Astrocyte (in vitro differentiated cells and primary cell): ENCODE measurements at regions not wholly inside any gene's neighbourhood (a gene's known extent, or its start where the extent isn't known, plus 50 kb on each side); places are given as distances from the start of the nearest gene placed in this dataset.

Source experiments
- DNase-seq: peaks from one replicate; pipeline ENCODE4 v3.0.0-alpha.2; 2010; ENCODE audit warnings: low read depth
- FAIRE-seq: peaks from 2 replicates; lab custom pipeline; 2011; peaks lifted over from hg19 to GRCh38; lab: Jason Lieb, UNC
- H2AFZ ChIP-seq: 2 replicates; pipeline ENCODE4 v1.6.0; 2012; ENCODE audit warnings: low read depth, low read length, inconsistent platforms
- H3K27ac ChIP-seq: 2 replicates; pipeline ENCODE4 v1.5.1; 2011; ENCODE audit warnings: low read depth, low read length, inconsistent platforms
- H3K27me3 ChIP-seq: 2 replicates; pipeline ENCODE4 v1.6.0; 2011; ENCODE audit warnings: low read length, inconsistent platforms; ENCODE audit not compliant: insufficient read depth
- H3K36me3 ChIP-seq: 2 replicates; pipeline ENCODE4 v1.5.1; 2011; ENCODE audit warnings: low read length, inconsistent platforms; ENCODE audit not compliant: insufficient read depth
- H3K4me1 ChIP-seq: 2 replicates; pipeline ENCODE4 v1.5.1; 2011; ENCODE audit warnings: low read length, inconsistent platforms; ENCODE audit not compliant: insufficient read depth
- H3K4me2 ChIP-seq: 2 replicates; pipeline ENCODE4 v1.6.0; 2012; ENCODE audit warnings: low read length, inconsistent platforms
- H3K4me3 ChIP-seq: 2 replicates; pipeline ENCODE4 v1.5.1; 2011; ENCODE audit warnings: low read depth, mild to moderate bottlenecking, low read length, inconsistent platforms; ENCODE audit not compliant: insufficient read depth
- H3K79me2 ChIP-seq: 2 replicates; pipeline ENCODE4 v1.6.0; 2012; ENCODE audit warnings: mild to moderate bottlenecking, low read length, inconsistent platforms; ENCODE audit not compliant: insufficient read depth
- H3K9ac ChIP-seq: 2 replicates; pipeline ENCODE4 v1.6.0; 2012; ENCODE audit warnings: mild to moderate bottlenecking, low read length, inconsistent platforms
- H3K9me3 ChIP-seq: 2 replicates; pipeline ENCODE4 v1.5.1; 2012; ENCODE audit warnings: low read depth, mild to moderate bottlenecking, low read length, inconsistent platforms; ENCODE audit not compliant: insufficient read depth
- H4K20me1 ChIP-seq: 2 replicates; pipeline ENCODE4 v1.6.0; 2012; ENCODE audit warnings: low read length, inconsistent platforms; ENCODE audit not compliant: insufficient read depth
- H3K27ac Mint-ChIP-seq: one replicate; pipeline ENCODE4 v1.8.0; 2021; ENCODE audit warnings: mild to moderate bottlenecking, mixed read lengths; ENCODE audit not compliant: unreplicated experiment
- H3K27me3 Mint-ChIP-seq: one replicate; pipeline ENCODE4 v1.8.0; 2021; ENCODE audit warnings: low read depth, mixed read lengths; ENCODE audit not compliant: unreplicated experiment
- H3K36me3 Mint-ChIP-seq: one replicate; pipeline ENCODE4 v1.8.0; 2021; ENCODE audit warnings: low read depth, mixed read lengths; ENCODE audit not compliant: unreplicated experiment
- H3K4me1 Mint-ChIP-seq: one replicate; pipeline ENCODE4 v1.8.0; 2021; ENCODE audit warnings: low read depth, mixed read lengths; ENCODE audit not compliant: unreplicated experiment
- H3K4me3 Mint-ChIP-seq: one replicate; pipeline ENCODE4 v1.8.0; 2021; ENCODE audit warnings: mild to moderate bottlenecking, moderate library complexity, mixed read lengths; ENCODE audit not compliant: unreplicated experiment
- H3K9me3 Mint-ChIP-seq: one replicate; pipeline ENCODE4 v1.8.0; 2021; ENCODE audit warnings: mild to moderate bottlenecking, mixed read lengths; ENCODE audit not compliant: unreplicated experiment
- CTCF ChIP-seq: IDR thresholded peaks from 2 replicates; pipeline ENCODE4 v1.5.1; 2011; ENCODE audit warnings: low read depth, mild to moderate bottlenecking, inconsistent platforms, low read length, moderate library complexity; ENCODE audit not compliant: insufficient read depth
- EZH2 ChIP-seq: IDR thresholded peaks from 2 replicates; pipeline ENCODE4 v1.6.1; 2012; ENCODE audit warnings: mild to moderate bottlenecking, low read length, inconsistent platforms; ENCODE audit not compliant: insufficient read depth

- no peak overlapping the region for H2AFZ ChIP-seq
- FAIRE-seq (no peak), DNase-seq (no peak)
- no peak overlapping the region for H3K27ac ChIP-seq
- Mint-ChIP-seq H3K36me3 (peaks cover 8% of the 10 kb centered on the region), H3K27ac (no peak overlapping the region), H3K9me3 (peaks cover 6% of the 10 kb centered on the region), H3K4me3 (no peak overlapping the region), H3K27me3 (no peaks in the 10 kb centered on the region), H3K4me1 (peaks cover 13% of the 10 kb centered on the region)
- H3K36me3 ChIP-seq = no peaks in the 10 kb centered on the region
- no peak overlapping the region for H3K4me2 ChIP-seq
- no peaks in the 10 kb centered on the region for H3K9me3 ChIP-seq
- H3K79me2 ChIP-seq = no peaks in the 10 kb centered on the region
- no peak for TF ChIP-seq EZH2
- H3K9ac ChIP-seq = no peak overlapping the region
- H3K27me3 ChIP-seq = no peaks in the 10 kb centered on the region
- H4K20me1 ChIP-seq = no peaks in the 10 kb centered on the region
- H3K4me3 ChIP-seq = no peak overlapping the region
- H3K4me1 ChIP-seq = no peaks in the 10 kb centered on the region
These were observed 634.4 kb downstream of the UTRN start for GRCh38 chr6:144919560-144919959.

- TF ChIP-seq CTCF (no peak), EZH2 (no peak)
- no peak overlapping the region for H3K9ac ChIP-seq
- H3K27me3 Mint-ChIP-seq = no peaks in the 10 kb centered on the region
- H3K9me3 ChIP-seq = no peaks in the 10 kb centered on the region
- H3K4me3 ChIP-seq = no peak overlapping the region
- H3K4me3 Mint-ChIP-seq = no peak overlapping the region
- H3K4me2 ChIP-seq = no peak overlapping the region
- peaks cover 9% of the 10 kb centered on the region for H3K9me3 Mint-ChIP-seq
- H3K79me2 ChIP-seq = no peaks in the 10 kb centered on the region
- no peaks in the 10 kb centered on the region for H3K36me3 ChIP-seq
- H3K36me3 Mint-ChIP-seq = peaks cover 8% of the 10 kb centered on the region
- no peak overlapping the region for H3K27ac Mint-ChIP-seq
- H3K4me1 ChIP-seq = no peaks in the 10 kb centered on the region
- peaks cover 13% of the 10 kb centered on the region for H3K4me1 Mint-ChIP-seq
- no peaks in the 10 kb centered on the region for H4K20me1 ChIP-seq
- FAIRE-seq (no peak), DNase-seq (no peak)
- no peak overlapping the region for H2AFZ ChIP-seq
- no peaks in the 10 kb centered on the region for H3K27me3 ChIP-seq
- no peak overlapping the region for H3K27ac ChIP-seq
These were observed 635.3 kb downstream of the UTRN start for GRCh38 chr6:144920391-144920961.

GRCh38 chr6:144921206-144921975 lies 636.3 kb downstream of the UTRN start:
- Histone ChIP-seq H3K4me2 (no peak overlapping the region), H4K20me1 (no peaks in the 10 kb centered on the region), H3K27me3 (no peaks in the 10 kb centered on the region), H3K9me3 (no peaks in the 10 kb centered on the region), H3K4me1 (no peaks in the 10 kb centered on the region), H2AFZ (no peak overlapping the region), H3K36me3 (no peaks in the 10 kb centered on the region), H3K27ac (no peak overlapping the region), H3K4me3 (no peak overlapping the region), H3K79me2 (no peaks in the 10 kb centered on the region), H3K9ac (no peak overlapping the region)
- no peak for TF ChIP-seq EZH2
- TF ChIP-seq CTCF = no peak
- Mint-ChIP-seq H3K4me3 (no peak overlapping the region), H3K27ac (no peak overlapping the region), H3K27me3 (no peaks in the 10 kb centered on the region), H3K4me1 (peaks cover 13% of the 10 kb centered on the region), H3K9me3 (peaks cover 9% of the 10 kb centered on the region), H3K36me3 (peaks cover 8% of the 10 kb centered on the region)
- DNase-seq (no peak), FAIRE-seq (no peak)
